ENCODE measurements at regions not wholly inside any gene's neighbourhood (a gene's known extent, or its start where the extent isn't known, plus 50 kb on each side); places are given as distances from the start of the nearest gene placed in this dataset.

GRCh38 chrX:42857766-42858165, 79.8 kb upstream of the PPP1R2C start:
- TF ChIP-seq TAF1 (conservative IDR thresholded peaks at IDR 0.05) (no peak), CTCF (IDR thresholded peaks at IDR 0.05; ENCODE audit: low read depth, low read length, missing input control) (no peak), ZBTB33 (IDR thresholded peaks at IDR 0.05) (no peak), YY1 (IDR thresholded peaks at IDR 0.05) (no peak), FOXA1 (IDR thresholded peaks at IDR 0.05) (no peak), MAX (IDR thresholded peaks at IDR 0.05) (no peak), JUND (IDR thresholded peaks at IDR 0.05) (no peak), RXRA (IDR thresholded peaks at IDR 0.05) (no peak)

Data from liver (tissue), 3 donors.